ENCODE measurements at regions not wholly inside any gene's neighbourhood (a gene's known extent, or its start where the extent isn't known, plus 50 kb on each side); places are given as distances from the start of the nearest gene placed in this dataset.

DNA sequence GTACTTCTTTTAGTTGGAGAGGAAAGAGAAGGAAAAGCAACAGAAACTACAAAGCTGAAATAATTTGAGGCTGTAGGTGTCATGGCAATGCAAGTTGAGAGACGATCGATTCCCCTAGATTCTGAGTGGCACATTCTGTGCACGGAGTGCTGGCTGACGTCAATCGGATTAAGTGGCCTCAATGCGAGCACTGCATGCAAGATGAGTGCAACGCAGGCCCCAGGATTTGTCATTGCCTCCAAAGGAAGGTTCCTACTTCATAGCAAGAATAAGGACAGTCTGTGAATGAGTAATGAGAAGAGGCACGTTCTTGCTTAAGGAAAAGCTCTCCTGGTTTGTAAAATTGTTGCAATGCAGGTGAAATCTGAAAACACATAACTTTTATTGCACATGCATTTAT lies 892.4 kb downstream of the KCNA4 start:
- no TSS peak for BruUV-seq (replicated peaks)
- TF ChIP-seq POLR2A (IDR thresholded peaks at IDR 0.05; ENCODE audit: low read depth, low read length), result no peak
- TF ChIP-seq, protein P1, sequence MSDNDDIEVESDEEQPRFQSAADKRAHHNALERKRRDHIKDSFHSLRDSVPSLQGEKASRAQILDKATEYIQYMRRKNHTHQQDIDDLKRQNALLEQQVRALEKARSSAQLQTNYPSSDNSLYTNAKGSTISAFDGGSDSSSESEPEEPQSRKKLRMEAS (IDR thresholded peaks at IDR 0.05; ENCODE audit: insufficient read depth, insufficient read length), result no peak
- no peak for TF ChIP-seq POLR2AphosphoS5 (IDR thresholded peaks at IDR 0.05; ENCODE audit: insufficient read depth, low read depth, low read length)
- TF ChIP-seq, protein P2, sequence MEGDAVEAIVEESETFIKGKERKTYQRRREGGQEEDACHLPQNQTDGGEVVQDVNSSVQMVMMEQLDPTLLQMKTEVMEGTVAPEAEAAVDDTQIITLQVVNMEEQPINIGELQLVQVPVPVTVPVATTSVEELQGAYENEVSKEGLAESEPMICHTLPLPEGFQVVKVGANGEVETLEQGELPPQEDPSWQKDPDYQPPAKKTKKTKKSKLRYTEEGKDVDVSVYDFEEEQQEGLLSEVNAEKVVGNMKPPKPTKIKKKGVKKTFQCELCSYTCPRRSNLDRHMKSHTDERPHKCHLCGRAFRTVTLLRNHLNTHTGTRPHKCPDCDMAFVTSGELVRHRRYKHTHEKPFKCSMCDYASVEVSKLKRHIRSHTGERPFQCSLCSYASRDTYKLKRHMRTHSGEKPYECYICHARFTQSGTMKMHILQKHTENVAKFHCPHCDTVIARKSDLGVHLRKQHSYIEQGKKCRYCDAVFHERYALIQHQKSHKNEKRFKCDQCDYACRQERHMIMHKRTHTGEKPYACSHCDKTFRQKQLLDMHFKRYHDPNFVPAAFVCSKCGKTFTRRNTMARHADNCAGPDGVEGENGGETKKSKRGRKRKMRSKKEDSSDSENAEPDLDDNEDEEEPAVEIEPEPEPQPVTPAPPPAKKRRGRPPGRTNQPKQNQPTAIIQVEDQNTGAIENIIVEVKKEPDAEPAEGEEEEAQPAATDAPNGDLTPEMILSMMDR (IDR thresholded peaks at IDR 0.05; ENCODE audit: extremely low read depth in 1 of 2, insufficient read depth in 1 of 2, low read depth in 1 of 2, low read length in 2 of 2), result no peak
- no peak for TF ChIP-seq JUN (IDR thresholded peaks at IDR 0.05; ENCODE audit: borderline replicate concordance, insufficient read depth, insufficient read length, low read depth)
- no peak for TF ChIP-seq GATA2 (IDR thresholded peaks at IDR 0.05; ENCODE audit: insufficient read depth, insufficient read length, low read depth, low read length)
- no peak for TF ChIP-seq MYC (IDR thresholded peaks at IDR 0.05; ENCODE audit: low read depth, low read length)
- TF ChIP-seq EZH2 (IDR thresholded peaks at IDR 0.05; ENCODE audit: borderline replicate concordance, low read depth, low read length, severe bottlenecking), result no peak
- TF ChIP-seq FOS (IDR thresholded peaks at IDR 0.05; ENCODE audit: borderline replicate concordance, insufficient read depth, low read length), result no peak
- H3K4me1 ChIP-seq (ENCODE audit: control insufficient read depth, extremely low read depth, insufficient read depth, low read length), result peaks cover 17% of the 10 kb centered on the region
- no peaks in the 10 kb centered on the region for H4K20me1 ChIP-seq (replicated peaks; ENCODE audit: control insufficient read depth, extremely low read depth, insufficient read depth, low read length)
- H3K9me1 ChIP-seq (replicated peaks; ENCODE audit: control insufficient read depth, extremely low read depth, insufficient read depth, low read length), result no peaks in the 10 kb centered on the region
- intact Hi-C loops (cut with micrococcal nuclease) (no loop called here), dilution Hi-C loops (cut with MboI; ENCODE audit: extremely low pct_ligation_motif_present, low sequenced_read_pairs) (no loop called here)
- DNase-seq (ENCODE audit: low read depth, low spot score) (no peak), FAIRE-seq (no peak)
- H2AFZ ChIP-seq (ENCODE audit: low read depth, low read length), result no peak overlapping the region
- H3K36me3 ChIP-seq (ENCODE audit: control insufficient read depth in 2 of 2, extremely low read depth in 1 of 2, insufficient read depth in 2 of 2, low read length in 2 of 2), result no peaks in the 10 kb centered on the region
- no peaks in the 10 kb centered on the region for H3K9me3 ChIP-seq (replicated peaks; ENCODE audit: control insufficient read depth, insufficient read depth, low read length)
- H3K27me3 ChIP-seq (ENCODE audit: control insufficient read depth in 2 of 2, insufficient read depth in 2 of 2, low read length in 2 of 2), result no peaks in the 10 kb centered on the region
- H3K4me3 ChIP-seq (replicated peaks in 1 of 3; ENCODE audit: insufficient read depth in 1 of 3, low read depth in 1 of 3, low read length in 3 of 3), result no peak overlapping the region
- POLR2A ChIA-PET, result no interaction called here
- H3K79me2 ChIP-seq (ENCODE audit: control insufficient read depth, insufficient read depth, low read length), result no peaks in the 10 kb centered on the region
- no peak overlapping the region for H3K4me2 ChIP-seq (ENCODE audit: insufficient read depth, low read length)
- CTCF ChIA-PET, result interaction anchor here (1.0 to 2.2 kb wide), 3 partner anchors 34 to 1426 kb away, joined by 3 to 7 read pairs (median 3); no protein-coding TSS in a partner anchor
- no peak overlapping the region for H3K27ac ChIP-seq (ENCODE audit: insufficient read depth, low read depth, low read length)
- H3K9ac ChIP-seq (replicated peaks; ENCODE audit: extremely low read depth, insufficient read depth, low read length), result no peak overlapping the region
